GM12892 (cell line): ENCODE measurements at regions not wholly inside any gene's neighbourhood (a gene's known extent, or its start where the extent isn't known, plus 50 kb on each side); places are given as distances from the start of the nearest gene placed in this dataset.

ENCODE experiments used
- POLR2A ChIP-seq: IDR thresholded peaks from 2 replicates; pipeline ENCODE4 v1.6.1; 2011; ENCODE audit warnings: low read depth, low read length, control low read depth
- POLR2AphosphoS5 ChIP-seq: IDR thresholded peaks from 2 replicates; pipeline ENCODE4 v1.6.1; 2011; ENCODE audit warnings: low read depth, low read length, control low read depth

GRCh38 chr12:70177631-70178030, 65.6 kb upstream of the CNOT2 start:
- TF ChIP-seq POLR2AphosphoS5, result no peak
- TF ChIP-seq POLR2A, result no peak
